ENCODE measurements at regions not wholly inside any gene's neighbourhood (a gene's known extent, or its start where the extent isn't known, plus 50 kb on each side); places are given as distances from the start of the nearest gene placed in this dataset.

DNA sequence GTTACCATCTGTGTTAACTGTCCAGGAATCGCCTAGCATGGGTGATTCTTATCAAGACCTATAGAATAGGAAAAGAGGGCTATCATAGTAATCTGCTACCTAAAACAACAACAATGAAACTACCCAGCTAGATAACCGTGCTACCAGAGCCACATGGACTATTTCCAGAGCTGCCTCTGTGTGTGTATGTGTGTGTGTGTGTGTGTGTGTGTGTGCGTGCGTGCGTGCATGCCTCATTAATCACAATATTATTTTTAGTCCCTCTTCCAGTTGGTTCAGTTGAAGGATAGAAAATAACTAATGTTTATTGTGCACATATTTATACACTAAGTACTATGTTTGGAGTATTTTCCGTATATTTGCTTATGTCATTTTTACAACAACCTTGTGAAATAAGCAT, 201.1 kb downstream of the SP3 start:
- Histone ChIP-seq H3K4me3 (ENCODE audit: low read length) (no peak overlapping the region), H3K9me2 (replicated peaks; ENCODE audit: low read length) (no peaks in the 10 kb centered on the region), H3K27ac (ENCODE audit: low read length) (no peak overlapping the region), H3K9ac (ENCODE audit: low read length) (no peak overlapping the region), H3K9me3 (ENCODE audit: low read length) (no peaks in the 10 kb centered on the region), H3F3A (ENCODE audit: low read length, unreplicated experiment) (no peaks in the 10 kb centered on the region), H2AFZ (ENCODE audit: low read length) (no peak overlapping the region), H3K4me2 (ENCODE audit: low read length) (no peak overlapping the region), H3K4me1 (ENCODE audit: insufficient read depth, low read length) (no peaks in the 10 kb centered on the region), H4K20me1 (ENCODE audit: low read length) (no peaks in the 10 kb centered on the region), H3K36me3 (ENCODE audit: low read depth, low read length) (no peaks in the 10 kb centered on the region), H3K27me3 (ENCODE audit: low read length) (no peaks in the 10 kb centered on the region), H3K79me2 (ENCODE audit: low read length) (no peaks in the 10 kb centered on the region)
- no peak for TF ChIP-seq EZH2 (IDR thresholded peaks at IDR 0.05; ENCODE audit: low read length, unreplicated experiment)
- TF ChIP-seq, protein P1, sequence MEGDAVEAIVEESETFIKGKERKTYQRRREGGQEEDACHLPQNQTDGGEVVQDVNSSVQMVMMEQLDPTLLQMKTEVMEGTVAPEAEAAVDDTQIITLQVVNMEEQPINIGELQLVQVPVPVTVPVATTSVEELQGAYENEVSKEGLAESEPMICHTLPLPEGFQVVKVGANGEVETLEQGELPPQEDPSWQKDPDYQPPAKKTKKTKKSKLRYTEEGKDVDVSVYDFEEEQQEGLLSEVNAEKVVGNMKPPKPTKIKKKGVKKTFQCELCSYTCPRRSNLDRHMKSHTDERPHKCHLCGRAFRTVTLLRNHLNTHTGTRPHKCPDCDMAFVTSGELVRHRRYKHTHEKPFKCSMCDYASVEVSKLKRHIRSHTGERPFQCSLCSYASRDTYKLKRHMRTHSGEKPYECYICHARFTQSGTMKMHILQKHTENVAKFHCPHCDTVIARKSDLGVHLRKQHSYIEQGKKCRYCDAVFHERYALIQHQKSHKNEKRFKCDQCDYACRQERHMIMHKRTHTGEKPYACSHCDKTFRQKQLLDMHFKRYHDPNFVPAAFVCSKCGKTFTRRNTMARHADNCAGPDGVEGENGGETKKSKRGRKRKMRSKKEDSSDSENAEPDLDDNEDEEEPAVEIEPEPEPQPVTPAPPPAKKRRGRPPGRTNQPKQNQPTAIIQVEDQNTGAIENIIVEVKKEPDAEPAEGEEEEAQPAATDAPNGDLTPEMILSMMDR (conservative IDR thresholded peaks at IDR 0.05; ENCODE audit: low read depth, low read length), result no peak
- no peak for TF ChIP-seq EZH2phosphoT487 (IDR thresholded peaks at IDR 0.05; ENCODE audit: borderline replicate concordance, low read length)
- intact Hi-C loops (cut with micrococcal nuclease), result no loop called here
- ChIA-PET POLR2A (ENCODE audit: unreplicated experiment) (no interaction called here), CTCF (no interaction called here)
- BruUV-seq (replicated peaks), result no TSS peak
- ATAC-seq (no peak), DNase-seq (no peak)

DNA sequence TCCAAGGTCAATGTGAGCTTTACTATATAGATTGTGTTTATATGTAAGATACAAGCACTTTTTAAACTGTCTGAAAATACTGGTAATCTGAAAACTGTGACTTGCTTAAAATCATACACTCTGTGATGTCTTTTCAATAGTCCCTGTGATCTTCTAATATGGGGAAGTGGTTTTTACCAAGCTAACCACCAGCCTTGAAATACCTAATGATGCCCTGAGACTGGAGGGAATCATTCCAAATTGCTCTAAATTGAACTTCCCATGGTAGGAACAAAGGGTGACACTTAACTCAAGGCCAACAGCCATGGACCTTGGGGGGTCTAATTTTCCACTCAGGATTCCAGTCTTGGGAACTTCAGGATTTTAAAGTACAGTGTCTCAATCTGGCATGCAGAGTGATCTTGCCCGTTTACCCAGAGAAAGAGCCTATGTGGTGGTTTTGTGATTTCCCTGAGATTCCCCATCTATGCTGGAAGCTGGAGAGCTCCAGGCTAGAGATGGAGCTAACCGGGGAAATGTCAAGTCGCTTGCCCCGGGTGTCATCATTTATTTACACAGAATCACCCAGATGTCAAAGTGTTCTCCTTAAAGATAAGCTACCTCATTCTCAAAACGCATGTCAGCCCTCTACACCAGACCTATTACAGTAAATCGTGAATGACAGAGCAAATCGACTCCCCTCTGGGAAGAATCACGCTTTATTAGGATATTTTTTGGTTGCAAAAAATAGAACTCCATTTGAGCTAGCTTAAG, 198.5 kb downstream of the SP3 start:
- no TSS peak for BruUV-seq (replicated peaks)
- H4K20me1 ChIP-seq (ENCODE audit: low read length), result no peaks in the 10 kb centered on the region
- H2AFZ ChIP-seq (ENCODE audit: low read length), result no peak overlapping the region
- POLR2A ChIA-PET (ENCODE audit: unreplicated experiment), result no interaction called here
- no peaks in the 10 kb centered on the region for H3K4me1 ChIP-seq (ENCODE audit: insufficient read depth, low read length)
- H3K79me2 ChIP-seq (ENCODE audit: low read length), result no peaks in the 10 kb centered on the region
- H3F3A ChIP-seq (ENCODE audit: low read length, unreplicated experiment), result no peaks in the 10 kb centered on the region
- no peak overlapping the region for H3K4me3 ChIP-seq (ENCODE audit: low read length)
- H3K27me3 ChIP-seq (ENCODE audit: low read length), result no peaks in the 10 kb centered on the region
- H3K9me3 ChIP-seq (ENCODE audit: low read length), result no peaks in the 10 kb centered on the region
- DNase-seq (no peak), ATAC-seq (no peak)
- no peak overlapping the region for H3K27ac ChIP-seq (ENCODE audit: low read length)
- no peaks in the 10 kb centered on the region for H3K9me2 ChIP-seq (replicated peaks; ENCODE audit: low read length)
- no peak overlapping the region for H3K9ac ChIP-seq (ENCODE audit: low read length)
- TF ChIP-seq EZH2phosphoT487 (IDR thresholded peaks at IDR 0.05; ENCODE audit: borderline replicate concordance, low read length), result no peak
- TF ChIP-seq, protein P1 (conservative IDR thresholded peaks at IDR 0.05; ENCODE audit: low read depth, low read length), result no peak
- no peak for TF ChIP-seq EZH2 (IDR thresholded peaks at IDR 0.05; ENCODE audit: low read length, unreplicated experiment)
- no peak overlapping the region for H3K4me2 ChIP-seq (ENCODE audit: low read length)
- no peaks in the 10 kb centered on the region for H3K36me3 ChIP-seq (ENCODE audit: low read depth, low read length)
- CTCF ChIA-PET, result no interaction called here
- intact Hi-C loops (cut with micrococcal nuclease), result no loop called here

DNA sequence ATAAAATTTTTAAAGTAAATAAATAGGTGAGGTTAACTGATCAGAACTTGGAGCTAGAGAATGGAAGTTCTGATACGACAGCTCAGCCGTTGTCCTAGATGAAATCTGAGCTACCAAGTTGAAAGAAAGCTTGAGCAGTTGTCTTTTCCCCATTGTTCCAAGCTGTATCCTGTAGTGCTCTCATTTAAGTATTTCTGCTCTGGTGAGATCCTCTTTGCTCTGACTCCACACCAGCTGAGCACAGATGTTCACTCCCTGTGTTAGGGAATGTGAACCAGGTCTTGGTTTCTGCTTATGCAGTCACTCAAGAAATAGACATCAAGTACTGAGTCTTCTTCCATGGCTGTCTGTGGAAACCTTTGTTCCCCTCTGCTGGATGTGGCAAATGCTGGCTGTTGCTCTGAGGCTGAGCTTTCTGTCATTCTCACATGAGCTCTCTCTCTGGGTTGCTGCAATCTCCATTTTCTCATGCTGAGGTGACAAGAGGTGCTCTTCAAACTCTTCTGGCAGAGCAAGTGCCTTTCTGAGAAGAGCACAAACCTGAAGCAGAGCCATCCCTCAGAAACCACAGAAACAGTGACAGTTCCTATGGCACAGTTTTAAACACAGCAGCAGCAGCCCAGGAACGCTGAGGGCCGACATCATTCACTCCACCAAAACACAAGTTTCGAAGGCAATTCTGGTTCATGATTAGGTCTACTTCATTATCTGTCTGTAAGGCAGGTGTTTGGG, 194.1 kb downstream of the SP3 start:
- Histone ChIP-seq H2AFZ (ENCODE audit: low read length) (no peak overlapping the region), H3K79me2 (ENCODE audit: low read length) (no peaks in the 10 kb centered on the region), H3K36me3 (ENCODE audit: low read depth, low read length) (no peaks in the 10 kb centered on the region), H3K4me1 (ENCODE audit: insufficient read depth, low read length) (no peaks in the 10 kb centered on the region), H3K4me3 (ENCODE audit: low read length) (no peak overlapping the region), H3K9me3 (ENCODE audit: low read length) (no peaks in the 10 kb centered on the region), H3K27me3 (ENCODE audit: low read length) (no peaks in the 10 kb centered on the region), H3K9me2 (replicated peaks; ENCODE audit: low read length) (no peaks in the 10 kb centered on the region), H3F3A (ENCODE audit: low read length, unreplicated experiment) (no peaks in the 10 kb centered on the region), H3K9ac (ENCODE audit: low read length) (no peak overlapping the region), H4K20me1 (ENCODE audit: low read length) (no peaks in the 10 kb centered on the region), H3K4me2 (ENCODE audit: low read length) (no peak overlapping the region), H3K27ac (ENCODE audit: low read length) (no peak overlapping the region)
- ChIA-PET POLR2A (ENCODE audit: unreplicated experiment) (no interaction called here), CTCF (no interaction called here)
- DNase-seq, result no peak
- TF ChIP-seq EZH2phosphoT487 (IDR thresholded peaks at IDR 0.05; ENCODE audit: borderline replicate concordance, low read length) (no peak), EZH2 (IDR thresholded peaks at IDR 0.05; ENCODE audit: low read length, unreplicated experiment) (no peak)
- TF ChIP-seq, protein P1 (conservative IDR thresholded peaks at IDR 0.05; ENCODE audit: low read depth, low read length), result no peak
- BruUV-seq (replicated peaks), result no TSS peak
- no peak for ATAC-seq
- intact Hi-C loops (cut with micrococcal nuclease), result no loop called here

All from PC-3 (cell line).